ENCODE measurements at regions not wholly inside any gene's neighbourhood (a gene's known extent, or its start where the extent isn't known, plus 50 kb on each side); places are given as distances from the start of the nearest gene placed in this dataset.

DNA sequence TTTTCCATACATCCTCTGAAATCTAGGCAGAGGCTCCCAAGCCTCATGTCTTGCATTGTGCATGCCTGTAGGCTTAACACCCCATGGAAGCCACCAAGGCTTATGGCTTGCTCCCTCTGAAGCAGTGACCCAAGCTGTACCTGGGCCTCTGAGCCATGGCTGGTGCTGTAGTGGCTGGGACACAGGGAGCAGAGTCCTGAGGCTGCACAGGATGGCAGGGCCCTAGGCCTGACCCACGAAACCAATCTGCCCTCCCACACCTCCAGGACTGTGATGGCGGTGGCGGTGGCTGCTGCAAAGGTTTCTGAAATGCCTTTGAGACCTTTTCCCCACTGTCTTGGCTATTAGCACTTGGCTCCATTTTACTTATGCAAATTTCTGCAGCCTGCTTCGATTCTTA lies 429.5 kb downstream of the NPHP4 start:
- no peak for TF ChIP-seq CTCF (IDR thresholded peaks at IDR 0.05)
- TF ChIP-seq POLR2A (IDR thresholded peaks at IDR 0.05), result no peak

Data from body of pancreas (tissue), 4 donors.